Choroid plexus epithelial cell (primary cell): ENCODE measurements at regions not wholly inside any gene's neighbourhood (a gene's known extent, or its start where the extent isn't known, plus 50 kb on each side); places are given as distances from the start of the nearest gene placed in this dataset.

Experiments used
- DNase-seq: peaks from one replicate; pipeline ENCODE4 v3.0.0-alpha.2; 2010; ENCODE audit warnings: low read depth
- H3K4me3 ChIP-seq: 2 replicates; pipeline ENCODE4 v1.5.1; 2011; ENCODE audit warnings: low read depth, mild to moderate bottlenecking, control low read depth, low read length, moderate library complexity
- TF ChIP-seq, protein P1 (sequence below): conservative IDR thresholded peaks from 2 replicates; pipeline ENCODE4 v1.5.1; 2011; ENCODE audit warnings: low read depth, mild to moderate bottlenecking, control low read depth, inconsistent platforms, low read length, moderate library complexity

DNA sequence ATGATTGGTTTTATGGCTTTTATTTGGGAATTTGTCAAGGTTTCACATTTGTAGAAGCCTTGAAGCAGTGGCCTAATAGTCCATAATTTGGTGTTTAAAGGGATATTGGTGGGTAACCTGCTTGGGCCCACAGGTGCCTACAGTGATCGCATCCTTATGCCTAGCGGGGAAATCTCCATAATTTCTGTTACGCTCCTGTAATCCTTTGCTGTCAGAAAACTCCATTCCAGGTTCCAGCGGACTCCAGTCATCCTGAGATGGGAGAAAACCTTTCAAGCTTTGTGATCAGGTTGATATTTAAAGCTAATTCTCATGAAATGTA lies 257.0 kb upstream of the JADE1 start:
- no peak for DNase-seq
- H3K4me3 ChIP-seq = no peak overlapping the region
- TF ChIP-seq, protein P1, sequence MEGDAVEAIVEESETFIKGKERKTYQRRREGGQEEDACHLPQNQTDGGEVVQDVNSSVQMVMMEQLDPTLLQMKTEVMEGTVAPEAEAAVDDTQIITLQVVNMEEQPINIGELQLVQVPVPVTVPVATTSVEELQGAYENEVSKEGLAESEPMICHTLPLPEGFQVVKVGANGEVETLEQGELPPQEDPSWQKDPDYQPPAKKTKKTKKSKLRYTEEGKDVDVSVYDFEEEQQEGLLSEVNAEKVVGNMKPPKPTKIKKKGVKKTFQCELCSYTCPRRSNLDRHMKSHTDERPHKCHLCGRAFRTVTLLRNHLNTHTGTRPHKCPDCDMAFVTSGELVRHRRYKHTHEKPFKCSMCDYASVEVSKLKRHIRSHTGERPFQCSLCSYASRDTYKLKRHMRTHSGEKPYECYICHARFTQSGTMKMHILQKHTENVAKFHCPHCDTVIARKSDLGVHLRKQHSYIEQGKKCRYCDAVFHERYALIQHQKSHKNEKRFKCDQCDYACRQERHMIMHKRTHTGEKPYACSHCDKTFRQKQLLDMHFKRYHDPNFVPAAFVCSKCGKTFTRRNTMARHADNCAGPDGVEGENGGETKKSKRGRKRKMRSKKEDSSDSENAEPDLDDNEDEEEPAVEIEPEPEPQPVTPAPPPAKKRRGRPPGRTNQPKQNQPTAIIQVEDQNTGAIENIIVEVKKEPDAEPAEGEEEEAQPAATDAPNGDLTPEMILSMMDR = no peak

DNA sequence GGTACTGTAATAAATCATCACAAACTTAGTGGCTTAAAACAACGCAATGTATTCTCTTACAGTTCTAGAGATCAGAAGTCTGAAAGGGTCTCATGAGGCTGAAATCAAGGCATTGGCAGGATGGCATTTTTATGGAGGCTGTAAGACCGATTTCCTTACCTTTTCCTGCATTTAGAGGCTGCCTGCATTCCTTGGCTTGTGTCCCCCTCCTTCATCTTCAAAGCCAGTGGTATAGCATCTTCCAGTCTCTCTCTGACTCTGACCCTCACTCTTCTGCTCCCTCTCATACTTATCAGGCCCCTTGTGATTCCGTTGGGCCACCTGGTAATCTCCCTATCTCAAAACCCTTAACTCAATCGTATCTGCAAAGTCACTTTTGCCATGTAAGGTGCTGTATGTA lies 258.2 kb upstream of the JADE1 start:
- TF ChIP-seq, protein P1 = no peak
- H3K4me3 ChIP-seq = no peak overlapping the region
- no peak for DNase-seq

DNA sequence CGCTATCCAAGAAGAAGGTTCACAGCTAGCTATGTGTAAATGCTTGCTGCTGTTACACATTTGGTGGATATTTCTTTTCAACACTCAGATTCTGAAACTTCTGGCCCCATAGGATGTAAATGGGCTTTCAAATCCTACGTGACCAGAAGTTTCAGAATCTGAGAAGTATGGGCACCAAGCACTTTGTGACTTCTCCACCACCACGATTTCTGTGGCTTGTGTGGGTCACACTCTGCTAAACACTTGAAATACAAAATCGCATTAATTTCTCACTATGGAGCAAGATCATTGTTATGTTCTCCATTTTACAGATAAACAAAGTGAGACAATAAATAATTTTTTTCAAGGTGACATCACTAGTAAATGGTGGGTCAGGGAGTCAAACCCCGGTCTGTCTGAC lies 259.4 kb upstream of the JADE1 start:
- DNase-seq = no peak
- TF ChIP-seq, protein P1 = no peak
- H3K4me3 ChIP-seq = no peak overlapping the region

DNA sequence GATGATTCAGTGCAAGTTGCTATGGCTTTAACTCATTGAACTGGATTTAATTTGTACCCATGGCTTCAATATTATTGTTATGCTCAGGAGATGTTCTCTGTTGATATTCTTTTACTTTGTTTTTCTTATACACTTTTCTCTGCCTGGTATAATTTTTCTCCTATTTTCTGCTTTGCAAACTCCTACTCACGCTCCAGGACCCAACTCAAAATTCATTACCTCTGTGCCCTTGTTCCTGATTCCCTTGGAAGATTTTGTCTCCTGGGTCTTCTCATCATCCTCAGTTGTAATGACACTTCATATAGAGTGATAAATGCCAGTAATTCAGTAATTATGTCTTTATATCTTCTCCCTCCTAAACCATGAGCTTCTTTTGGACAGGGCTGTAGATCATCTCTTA lies 259.9 kb upstream of the JADE1 start:
- DNase-seq = no peak
- H3K4me3 ChIP-seq = no peak overlapping the region
- TF ChIP-seq, protein P1 = no peak

DNA sequence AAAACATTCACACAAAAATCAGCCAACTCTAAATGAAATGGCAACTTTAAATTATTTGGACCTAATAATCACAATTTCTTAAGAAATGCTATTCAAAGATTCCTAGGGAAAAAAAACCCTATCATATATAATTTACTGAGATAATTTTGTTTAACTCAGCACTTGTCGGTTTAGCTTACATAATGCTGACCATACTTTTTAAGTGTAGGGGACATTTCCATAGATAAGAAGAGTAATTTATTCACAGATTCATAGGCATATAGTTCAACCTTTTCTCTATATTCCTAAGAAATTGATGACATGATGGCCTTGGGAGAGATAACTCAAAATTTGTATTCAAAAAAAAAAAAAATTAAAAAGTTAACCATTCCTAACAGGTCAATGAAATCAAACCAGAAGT lies 260.8 kb upstream of the PGRMC2 start:
- no peak for DNase-seq
- no peak overlapping the region for H3K4me3 ChIP-seq
- TF ChIP-seq, protein P1 = no peak

DNA sequence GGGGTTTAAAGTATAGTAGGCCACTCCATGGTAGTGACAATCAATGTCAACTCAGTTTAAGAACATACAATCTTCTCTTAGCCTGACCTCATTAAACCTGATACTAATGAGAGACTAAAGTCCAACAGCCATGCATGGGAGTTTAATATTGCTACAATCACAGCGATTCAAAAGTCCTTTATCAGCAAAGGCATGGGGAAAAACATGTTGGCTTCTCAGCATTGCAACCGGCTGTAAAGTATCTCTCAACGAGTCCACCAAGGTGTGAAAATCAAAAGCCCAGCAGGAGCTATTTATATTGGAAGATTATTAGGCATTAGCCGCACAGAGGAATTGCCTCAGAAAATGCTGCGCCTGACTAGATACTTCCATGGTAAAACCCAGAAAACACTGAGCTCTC lies 256.7 kb upstream of the PGRMC2 start:
- H3K4me3 ChIP-seq = no peak overlapping the region
- no peak for DNase-seq
- TF ChIP-seq, protein P1 = no peak

DNA sequence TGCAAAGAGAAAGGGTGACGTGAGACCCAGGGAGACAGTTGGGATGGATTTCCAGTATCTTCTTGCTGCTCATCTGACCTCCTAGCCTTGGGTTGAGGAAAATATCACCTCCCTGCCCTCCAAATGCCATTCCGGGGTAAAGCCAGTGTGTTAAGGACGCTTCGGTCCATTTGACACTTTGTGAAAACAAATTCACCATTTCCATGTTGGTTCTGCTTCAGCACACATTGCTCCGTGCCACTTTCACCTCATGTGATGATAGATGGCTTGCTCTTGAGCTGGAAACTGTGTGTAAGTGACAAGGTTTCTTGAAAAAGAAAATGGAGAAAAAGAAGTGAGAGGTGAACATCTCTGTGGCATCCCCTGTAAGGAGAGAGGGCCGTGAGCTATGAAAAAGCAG lies 256.1 kb upstream of the PGRMC2 start:
- DNase-seq = no peak
- no peak overlapping the region for H3K4me3 ChIP-seq
- TF ChIP-seq, protein P1 = no peak
